GM21576 (cell line): ENCODE measurements at regions not wholly inside any gene's neighbourhood (a gene's known extent, or its start where the extent isn't known, plus 50 kb on each side); places are given as distances from the start of the nearest gene placed in this dataset.

ENCODE experiments used
- ATAC-seq: cut with Tn5 transposase; IDR thresholded peaks from one replicate; pipeline ENCODE4 v1.9.1; 2021; ENCODE audit warnings: mild to moderate bottlenecking, moderate library complexity; ENCODE audit not compliant: unreplicated experiment

GRCh38 chr13:40458720-40458990 is 207.8 kb downstream of the FOXO1 start:
- no peak for ATAC-seq

- no peak for ATAC-seq
These were observed 206.3 kb downstream of the FOXO1 start for GRCh38 chr13:40460116-40460515.

GRCh38 chr13:40464337-40465014 is 202.0 kb downstream of the FOXO1 start:
- ATAC-seq, result no peak

DNA sequence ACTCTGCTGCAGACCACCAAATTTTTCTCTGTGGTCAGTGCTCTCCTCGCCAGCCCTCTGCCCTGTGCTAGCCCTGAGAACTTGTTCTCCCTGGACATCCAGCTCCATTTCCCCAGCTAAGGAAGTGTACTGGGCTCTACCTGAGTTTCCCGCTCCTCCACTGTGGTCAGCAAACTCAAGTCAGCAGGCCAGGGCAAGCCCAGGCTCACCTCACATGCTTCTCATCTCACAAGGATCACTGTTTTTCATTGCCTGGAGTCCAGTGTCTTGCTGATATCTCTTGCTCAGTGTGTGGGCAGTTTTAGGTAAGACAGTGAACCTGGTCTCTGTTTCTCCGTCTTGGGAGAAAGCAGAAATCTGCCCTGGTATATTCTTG is 201.4 kb downstream of the FOXO1 start:
- no peak for ATAC-seq

DNA sequence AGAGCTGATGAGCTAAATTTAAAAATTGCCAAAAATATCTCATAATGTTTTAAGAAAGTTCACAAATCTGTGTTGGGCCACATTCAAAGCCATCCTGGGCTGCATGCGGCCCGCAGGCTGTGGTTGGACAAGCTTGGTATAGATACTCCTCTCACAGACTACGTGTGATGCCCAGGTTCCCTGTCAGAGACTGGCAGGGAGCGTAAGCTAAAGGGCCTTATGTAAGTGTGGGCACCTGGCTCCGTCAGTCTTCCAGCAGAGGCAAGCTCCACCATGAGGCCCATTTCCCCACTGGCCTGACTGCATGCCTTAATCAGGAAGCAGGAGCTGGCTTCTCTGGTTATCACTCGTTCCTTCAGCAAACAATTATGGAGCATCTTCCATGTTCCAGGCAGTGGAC is 200.2 kb downstream of the FOXO1 start:
- no peak for ATAC-seq

GRCh38 chr13:40468227-40468838 is 198.1 kb downstream of the FOXO1 start:
- ATAC-seq, result no peak

- ATAC-seq, result no peak
These were observed 196.7 kb downstream of the FOXO1 start for GRCh38 chr13:40469581-40470310.

DNA sequence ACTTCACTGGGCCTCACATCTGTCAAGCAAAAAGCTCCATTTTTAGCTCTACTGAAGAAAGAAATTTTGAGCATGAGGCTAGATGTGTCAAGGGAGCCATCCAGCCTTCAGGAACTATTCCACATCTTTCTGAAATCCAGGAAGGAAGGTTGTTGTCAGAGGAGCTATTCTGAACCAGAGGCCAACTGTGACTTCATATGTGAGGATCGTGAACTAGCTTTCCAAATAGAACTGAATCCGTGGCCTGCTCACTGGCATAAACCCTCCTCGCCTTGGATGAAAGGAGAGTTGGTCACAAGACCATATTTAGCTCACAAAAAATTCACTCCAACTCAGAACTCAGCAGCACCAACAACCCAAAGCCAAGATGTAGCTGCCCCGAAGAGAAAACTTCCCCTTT is 195.8 kb downstream of the FOXO1 start:
- no peak for ATAC-seq

DNA sequence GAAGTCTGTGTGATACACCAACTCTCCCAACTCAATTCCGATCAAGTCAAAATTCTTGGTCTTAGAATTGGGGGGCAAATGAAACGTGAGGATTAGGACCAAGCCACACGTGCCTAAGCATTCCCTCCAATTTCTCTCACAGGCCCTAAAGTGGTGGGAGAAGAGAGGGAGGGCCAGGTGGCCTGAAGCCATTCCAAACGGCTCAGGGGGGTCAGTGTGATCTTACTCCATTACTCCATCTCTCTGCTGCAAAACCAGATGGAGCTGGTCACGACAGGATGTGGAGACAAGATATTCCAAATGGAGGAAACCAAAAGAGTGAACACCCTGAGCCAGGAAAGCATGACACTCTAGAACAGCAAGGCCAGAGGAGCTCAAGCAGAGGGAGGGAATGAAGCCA is 195.4 kb downstream of the FOXO1 start:
- ATAC-seq, result no peak

DNA sequence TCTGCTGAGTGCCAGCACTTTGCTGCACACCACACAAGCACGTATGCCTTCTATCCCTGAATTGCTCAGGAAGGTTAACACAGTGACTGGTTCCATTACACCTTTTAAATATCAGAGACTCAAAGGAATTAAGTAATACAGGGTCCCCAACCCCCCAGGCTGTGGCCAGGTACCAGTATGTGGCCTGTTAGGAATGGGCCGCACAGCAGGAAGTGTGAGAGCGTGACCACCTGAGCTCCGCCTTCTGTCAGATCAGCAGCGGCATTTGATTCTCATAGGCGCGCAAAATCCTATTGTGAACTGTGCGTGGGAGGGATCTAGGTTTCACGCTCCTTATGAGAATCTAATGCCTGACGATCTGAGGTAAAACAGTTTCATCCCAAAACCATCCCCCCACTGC is 194.5 kb downstream of the FOXO1 start:
- no peak for ATAC-seq

DNA sequence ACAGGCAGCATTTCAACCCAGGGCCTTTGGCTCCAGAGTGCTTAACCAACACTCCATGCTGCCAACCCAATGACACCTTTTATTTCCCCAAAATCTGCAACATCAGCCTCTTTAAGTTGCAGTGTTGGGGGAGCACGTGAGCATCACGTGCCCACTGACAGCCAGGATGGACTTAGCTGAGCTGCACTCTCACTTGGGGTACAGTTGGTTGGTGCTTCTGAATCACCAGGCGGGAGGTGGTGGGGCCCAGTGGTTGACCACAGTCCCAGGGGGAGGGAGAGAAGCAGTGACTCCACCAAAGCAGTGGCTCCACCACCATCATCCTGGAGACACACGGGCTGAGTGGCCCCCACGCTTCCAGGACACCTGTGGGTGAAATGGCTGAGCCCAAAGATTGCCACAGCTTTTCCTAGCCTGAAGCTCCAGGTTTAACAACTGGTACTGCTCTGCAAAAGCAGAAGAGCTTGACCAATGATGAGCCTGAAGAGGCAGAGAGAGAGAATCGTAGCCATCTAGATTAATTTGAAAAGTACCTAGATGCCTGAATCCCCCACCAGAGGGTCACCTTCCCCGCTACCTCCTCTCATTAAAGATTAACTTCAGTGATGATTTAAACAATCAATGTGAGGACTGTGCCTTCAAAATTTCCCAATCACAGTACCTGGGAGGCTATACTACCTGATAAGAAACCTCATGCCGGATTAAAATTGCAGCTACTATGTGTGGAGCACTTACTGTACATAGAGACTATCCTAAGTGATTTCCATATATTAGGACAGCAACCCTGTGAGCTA is 193.8 kb downstream of the FOXO1 start:
- ATAC-seq, result no peak

DNA sequence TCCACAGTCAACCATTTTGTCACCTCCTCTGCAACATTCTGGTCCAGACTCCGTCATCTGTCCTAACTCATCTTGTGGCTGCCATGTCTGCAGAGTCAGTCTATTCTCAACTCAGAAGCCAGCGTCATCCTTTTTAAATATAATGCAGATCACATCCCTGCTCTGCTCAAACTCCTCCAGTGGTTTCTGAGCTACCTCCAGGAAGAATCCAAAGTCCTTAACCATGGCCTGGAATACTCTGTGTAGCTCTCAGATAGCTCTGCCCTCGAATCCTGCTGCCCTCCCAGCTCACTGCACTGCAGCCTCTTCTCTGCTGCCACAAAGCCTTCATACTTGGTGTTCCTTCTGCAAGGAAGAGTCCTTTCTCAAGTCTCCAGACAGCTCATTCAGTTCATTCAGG is 190.8 kb downstream of the FOXO1 start:
- no peak for ATAC-seq

DNA sequence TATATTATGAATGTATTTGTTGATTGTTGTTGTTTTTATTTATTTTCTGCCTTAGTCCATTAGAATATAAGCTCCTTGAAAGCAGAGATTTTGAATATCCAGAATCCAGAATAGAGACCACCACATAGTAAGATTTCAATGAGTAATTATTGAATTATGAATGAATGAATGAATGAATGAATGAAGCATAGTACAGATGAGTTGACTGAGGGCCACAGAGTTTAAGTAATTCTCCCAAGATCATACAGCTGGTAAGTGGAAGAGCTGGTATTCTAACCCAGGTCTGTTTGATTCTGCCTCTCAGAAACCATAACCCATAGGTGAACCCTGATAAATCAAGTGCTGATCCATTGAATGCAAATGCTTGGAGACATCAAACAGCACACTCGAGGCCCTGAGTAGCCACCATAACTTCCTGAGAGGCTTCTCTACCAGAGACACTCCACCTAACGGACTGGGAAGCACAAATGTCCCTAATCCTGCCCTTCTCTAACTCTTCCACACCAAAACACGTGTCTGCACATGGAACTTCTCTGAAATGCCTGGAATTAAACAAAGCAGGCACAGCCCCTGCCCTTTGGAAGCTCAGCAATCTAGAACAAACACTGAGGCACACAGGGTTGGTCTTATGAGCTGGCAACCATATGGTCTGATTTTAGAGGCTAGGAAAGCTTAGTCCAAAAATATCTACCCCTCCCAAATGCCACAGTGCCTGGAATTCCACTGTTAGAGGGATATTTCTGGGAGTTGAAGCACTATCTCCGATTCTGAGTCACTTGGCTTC is 190.1 kb downstream of the FOXO1 start:
- no peak for ATAC-seq

GRCh38 chr13:40477623-40478608 is 188.5 kb downstream of the FOXO1 start:
- ATAC-seq, result no peak

GRCh38 chr13:40478775-40479174 is 187.7 kb downstream of the FOXO1 start:
- ATAC-seq, result no peak

- ATAC-seq, result no peak
These were observed 187.1 kb downstream of the FOXO1 start for GRCh38 chr13:40479196-40479845.

- no peak for ATAC-seq
These were observed 186.2 kb downstream of the FOXO1 start for GRCh38 chr13:40480012-40480914.

DNA sequence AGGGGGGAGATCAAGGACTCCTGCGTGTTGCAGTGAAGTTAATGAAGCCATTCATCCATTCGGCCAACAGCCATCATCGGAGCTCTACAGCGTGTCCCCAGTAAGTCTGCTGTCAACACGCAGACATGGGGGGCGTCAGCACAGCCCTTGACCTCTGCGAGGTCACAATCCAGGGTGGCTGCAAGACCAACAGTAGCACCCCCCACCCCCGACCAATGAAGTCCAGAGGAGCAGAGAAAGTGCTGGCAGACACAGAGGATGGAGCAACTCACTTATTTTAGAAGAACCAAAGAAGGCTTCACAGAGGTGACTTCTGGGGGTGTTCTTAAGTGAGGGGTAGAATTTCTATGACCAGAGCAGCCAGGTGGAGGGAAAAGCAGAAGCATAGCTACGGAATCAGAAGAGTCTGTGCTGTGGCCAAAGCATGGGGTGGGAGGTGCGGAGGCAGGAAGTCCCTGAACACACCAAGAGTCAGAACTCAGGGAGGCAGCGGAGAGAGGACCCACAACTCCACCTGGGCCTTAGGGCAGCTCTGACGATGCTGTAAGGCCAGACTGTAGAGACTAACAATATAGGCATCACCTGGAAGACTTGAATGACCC is 185.4 kb downstream of the FOXO1 start:
- no peak for ATAC-seq
